GM12801 (cell line): ENCODE measurements at regions not wholly inside any gene's neighbourhood (a gene's known extent, or its start where the extent isn't known, plus 50 kb on each side); places are given as distances from the start of the nearest gene placed in this dataset.

Experiments
- CTCF ChIP-seq: IDR thresholded peaks from one replicate; pipeline ENCODE4 v1.5.1; 2011; ENCODE audit warnings: control low read depth; ENCODE audit not compliant: insufficient read length; ENCODE audit errors: extremely low read depth

- TF ChIP-seq CTCF = no peak
Measured at GRCh38 chr6:12557765-12558164, 158.8 kb upstream of the PHACTR1 start.

- TF ChIP-seq CTCF = no peak
Measured at GRCh38 chr6:12560315-12560714, 156.3 kb upstream of the PHACTR1 start.

- no peak for TF ChIP-seq CTCF
Measured at GRCh38 chr6:12566618-12567123, 149.9 kb upstream of the PHACTR1 start.

- TF ChIP-seq CTCF = no peak
Measured at GRCh38 chr6:12567682-12568081, 148.9 kb upstream of the PHACTR1 start.

GRCh38 chr6:12569646-12570045, 146.9 kb upstream of the PHACTR1 start:
- no peak for TF ChIP-seq CTCF

- TF ChIP-seq CTCF = no peak
Measured at GRCh38 chr6:12570461-12571030, 146.0 kb upstream of the PHACTR1 start.

- no peak for TF ChIP-seq CTCF
Measured at GRCh38 chr6:12572896-12573827, 143.4 kb upstream of the PHACTR1 start.
